ENCODE measurements at regions not wholly inside any gene's neighbourhood (a gene's known extent, or its start where the extent isn't known, plus 50 kb on each side); places are given as distances from the start of the nearest gene placed in this dataset.

DNA sequence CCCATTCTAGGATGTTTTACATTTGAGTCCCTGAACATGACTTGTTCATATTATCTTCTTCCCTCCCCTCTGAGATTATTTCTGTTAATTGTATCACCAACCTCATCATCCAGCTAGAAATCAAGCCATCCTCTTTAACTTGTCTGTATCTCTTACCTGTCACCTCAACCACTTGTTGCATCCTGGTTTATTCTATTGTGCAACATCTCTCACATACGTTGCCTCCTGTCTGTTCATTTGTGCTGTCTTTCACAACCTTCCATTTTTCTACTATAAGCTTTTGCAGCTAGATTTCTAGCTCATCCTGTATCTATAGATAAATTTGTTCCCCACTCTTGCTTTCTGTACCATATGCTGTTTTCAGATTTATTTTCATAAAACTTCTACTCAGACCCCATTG, 183.7 kb downstream of the MCHR2 start:
- TF ChIP-seq, protein P1, sequence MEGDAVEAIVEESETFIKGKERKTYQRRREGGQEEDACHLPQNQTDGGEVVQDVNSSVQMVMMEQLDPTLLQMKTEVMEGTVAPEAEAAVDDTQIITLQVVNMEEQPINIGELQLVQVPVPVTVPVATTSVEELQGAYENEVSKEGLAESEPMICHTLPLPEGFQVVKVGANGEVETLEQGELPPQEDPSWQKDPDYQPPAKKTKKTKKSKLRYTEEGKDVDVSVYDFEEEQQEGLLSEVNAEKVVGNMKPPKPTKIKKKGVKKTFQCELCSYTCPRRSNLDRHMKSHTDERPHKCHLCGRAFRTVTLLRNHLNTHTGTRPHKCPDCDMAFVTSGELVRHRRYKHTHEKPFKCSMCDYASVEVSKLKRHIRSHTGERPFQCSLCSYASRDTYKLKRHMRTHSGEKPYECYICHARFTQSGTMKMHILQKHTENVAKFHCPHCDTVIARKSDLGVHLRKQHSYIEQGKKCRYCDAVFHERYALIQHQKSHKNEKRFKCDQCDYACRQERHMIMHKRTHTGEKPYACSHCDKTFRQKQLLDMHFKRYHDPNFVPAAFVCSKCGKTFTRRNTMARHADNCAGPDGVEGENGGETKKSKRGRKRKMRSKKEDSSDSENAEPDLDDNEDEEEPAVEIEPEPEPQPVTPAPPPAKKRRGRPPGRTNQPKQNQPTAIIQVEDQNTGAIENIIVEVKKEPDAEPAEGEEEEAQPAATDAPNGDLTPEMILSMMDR (IDR thresholded peaks at IDR 0.05), result no peak
- no peak for TF ChIP-seq POLR2A (IDR thresholded peaks at IDR 0.05)

Data from adrenal gland (tissue), 5 donors.